ENCODE measurements at regions not wholly inside any gene's neighbourhood (a gene's known extent, or its start where the extent isn't known, plus 50 kb on each side); places are given as distances from the start of the nearest gene placed in this dataset.

DNA sequence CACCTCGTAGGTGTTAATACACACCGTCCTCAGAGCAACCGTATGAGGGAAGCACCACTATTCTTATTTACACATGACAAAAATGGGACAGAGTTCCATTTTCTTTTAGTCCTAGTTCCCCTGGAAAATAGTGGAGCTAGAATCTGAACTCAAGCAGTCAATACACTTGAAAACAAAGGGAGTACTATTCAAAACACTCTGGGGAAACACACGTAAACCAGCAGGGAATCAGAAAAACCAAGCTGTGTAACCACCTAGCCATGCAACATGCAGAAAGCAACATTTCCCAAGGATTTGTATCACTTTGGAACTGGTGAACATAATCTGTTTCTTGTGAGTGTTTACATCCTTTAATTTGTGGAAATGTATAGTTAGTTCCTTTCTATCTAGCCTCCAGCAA lies 208.2 kb downstream of the UBE2E3 start:
- no peak for DNase-seq (ENCODE audit: low read depth in 2 of 2)

GRCh38 chr2:181189951-181190350 lies 209.5 kb downstream of the UBE2E3 start:
- no peak for DNase-seq (ENCODE audit: low read depth in 2 of 2)

GRCh38 chr2:181190711-181191110 lies 210.3 kb downstream of the UBE2E3 start:
- no peak for DNase-seq (ENCODE audit: low read depth in 2 of 2)

DNA sequence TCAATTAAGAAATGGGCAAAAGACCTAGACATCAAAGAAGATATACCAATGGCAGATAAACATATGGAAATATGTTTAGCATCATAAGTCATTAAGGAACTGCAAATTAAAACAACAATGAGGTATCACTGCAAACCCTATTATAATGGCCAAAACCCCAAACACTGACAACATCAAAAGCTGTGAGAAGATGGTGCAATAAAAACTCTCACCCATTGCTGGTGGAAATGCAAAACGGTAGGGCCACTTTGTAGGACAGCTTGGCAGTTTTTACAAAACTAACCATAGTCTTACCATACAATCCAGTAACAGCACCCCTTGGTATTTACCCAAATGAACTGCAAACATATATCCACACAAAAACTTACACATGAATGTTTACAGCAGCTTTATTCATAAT lies 213.1 kb downstream of the UBE2E3 start:
- DNase-seq (ENCODE audit: low read depth in 2 of 2) = no peak

- no peak for DNase-seq (ENCODE audit: low read depth in 2 of 2)
Measured at GRCh38 chr2:181196401-181196800, 216.0 kb downstream of the UBE2E3 start.

- DNase-seq (ENCODE audit: low read depth in 2 of 2) = no peak
Measured at GRCh38 chr2:181197140-181197760, 216.8 kb downstream of the UBE2E3 start.

- no peak for DNase-seq (ENCODE audit: low read depth in 2 of 2)
Measured at GRCh38 chr2:181198183-181198864, 217.9 kb downstream of the UBE2E3 start.

DNA sequence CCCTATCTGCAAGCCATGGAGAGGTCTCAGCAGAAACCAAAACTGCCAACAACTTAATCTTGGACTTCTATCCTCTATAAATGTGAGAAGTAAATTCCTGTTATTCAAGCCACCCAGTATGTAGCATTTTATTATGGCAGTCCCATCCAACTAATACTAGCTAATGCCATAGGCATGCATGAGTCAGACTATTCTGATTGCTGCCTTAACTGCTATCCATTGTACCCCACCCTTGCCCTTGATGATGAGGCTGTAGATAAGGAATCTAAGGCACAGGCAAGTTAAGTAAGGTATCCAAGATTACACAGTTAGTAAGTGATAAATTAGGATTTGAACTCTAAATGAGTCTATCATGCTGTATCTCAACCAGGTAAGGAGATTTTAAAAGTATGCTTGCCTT lies 223.0 kb downstream of the UBE2E3 start:
- DNase-seq (ENCODE audit: low read depth in 2 of 2) = no peak

DNA sequence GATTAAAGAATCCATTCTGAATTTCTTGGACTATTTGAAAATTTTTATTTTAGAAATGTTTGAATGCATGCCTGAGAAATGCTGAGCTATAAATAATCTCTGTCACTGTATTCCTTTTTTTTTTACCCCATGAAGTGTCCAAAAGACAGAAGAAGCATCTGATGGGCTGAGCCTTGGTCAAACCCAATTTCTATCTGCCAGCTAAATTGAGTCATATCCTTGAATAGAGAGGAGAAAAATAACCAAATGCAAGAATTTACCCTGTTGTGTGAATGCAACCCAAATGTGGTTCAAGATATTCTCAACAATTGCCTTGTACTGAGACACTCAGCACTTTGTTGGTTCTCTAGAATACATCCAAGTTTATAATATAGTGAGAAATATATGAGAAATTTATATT lies 223.5 kb downstream of the UBE2E3 start:
- no peak for DNase-seq (ENCODE audit: low read depth in 2 of 2)

DNA sequence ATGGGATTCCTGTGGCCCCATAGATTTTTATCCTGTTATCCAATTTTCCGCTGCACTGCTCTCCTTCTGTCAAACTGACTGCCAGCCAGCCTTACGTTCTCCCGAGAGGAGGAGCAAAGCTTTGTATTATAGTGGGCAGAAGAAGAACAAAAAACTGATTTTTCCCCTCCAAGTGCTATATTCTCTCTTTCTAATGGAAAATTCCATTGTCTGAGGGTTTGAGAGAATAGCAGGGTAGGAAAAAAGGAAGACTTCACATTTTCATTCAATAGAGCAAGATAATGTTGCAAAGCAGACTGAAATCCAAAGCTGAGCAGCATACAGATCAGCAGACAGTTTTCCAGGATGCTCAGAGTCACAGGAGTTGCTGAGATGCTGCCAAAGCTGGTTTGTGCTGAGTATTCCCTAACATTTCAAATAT lies 238.0 kb downstream of the UBE2E3 start:
- no peak for DNase-seq (ENCODE audit: low read depth in 2 of 2)

- no peak for DNase-seq (ENCODE audit: low read depth in 2 of 2)
Measured at GRCh38 chr2:181223234-181223633, 234.0 kb upstream of the ITGA4 start.

DNA sequence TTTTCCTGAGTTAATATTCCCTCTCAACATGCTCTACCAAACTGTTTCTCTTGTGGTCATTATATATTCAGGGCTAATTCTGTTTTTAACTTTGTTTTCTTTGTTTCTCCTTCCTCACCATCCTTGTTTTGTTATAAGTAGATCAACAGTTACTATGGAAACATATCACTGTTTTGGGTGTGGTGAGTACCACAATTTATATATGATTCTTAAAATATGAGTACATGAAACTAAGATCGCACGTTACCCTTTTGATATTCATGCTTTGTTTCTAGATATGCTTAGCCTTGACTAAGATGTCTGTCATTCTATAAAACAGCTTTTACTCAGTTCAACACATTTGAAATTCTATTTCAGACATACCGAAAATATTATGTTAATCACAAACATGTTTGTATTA lies 232.3 kb upstream of the ITGA4 start:
- DNase-seq (ENCODE audit: low read depth in 2 of 2) = no peak

DNA sequence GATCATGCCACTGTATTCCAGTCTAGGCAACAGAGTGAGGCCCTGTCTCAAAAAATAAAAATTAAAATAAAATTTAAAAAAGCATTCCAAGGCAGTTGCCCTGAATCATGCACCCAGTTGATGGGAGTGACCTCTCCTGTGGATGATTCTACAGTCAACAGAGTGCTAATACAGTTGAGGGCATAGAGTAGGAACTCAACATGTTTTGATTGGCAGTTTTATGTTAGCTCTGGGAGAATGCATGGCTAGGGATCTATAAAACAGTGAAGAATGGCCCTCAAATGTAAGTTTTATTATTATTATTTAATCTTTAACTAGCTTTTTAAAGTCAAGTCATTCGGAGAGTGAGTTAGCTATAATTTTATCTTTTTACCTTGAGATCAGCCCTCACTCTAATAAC lies 228.5 kb upstream of the ITGA4 start:
- DNase-seq (ENCODE audit: low read depth in 2 of 2) = no peak

GRCh38 chr2:181231151-181231550 lies 226.0 kb upstream of the ITGA4 start:
- DNase-seq (ENCODE audit: low read depth in 2 of 2) = no peak

- no peak for DNase-seq (ENCODE audit: low read depth in 2 of 2)
Measured at GRCh38 chr2:181231886-181232621, 225.1 kb upstream of the ITGA4 start.

DNA sequence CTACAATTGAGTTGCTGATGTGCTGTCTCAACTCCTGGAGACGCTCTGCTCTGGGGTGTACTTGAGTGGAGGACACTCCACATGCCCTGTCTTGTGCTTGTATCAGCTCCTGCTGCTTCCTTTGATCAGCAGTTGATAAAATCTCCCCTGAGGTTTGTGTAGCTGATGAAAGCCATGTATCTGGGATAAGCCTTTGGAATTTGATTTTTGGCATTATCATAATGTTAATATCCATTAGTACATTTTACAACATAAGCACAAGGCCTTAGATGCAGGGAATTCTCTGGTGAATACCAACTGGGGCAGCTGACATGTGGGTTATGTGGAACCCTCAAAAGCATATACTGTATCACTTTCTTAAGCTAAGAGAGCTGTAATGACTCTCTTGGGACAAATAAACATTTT lies 222.7 kb upstream of the ITGA4 start:
- no peak for DNase-seq (ENCODE audit: low read depth in 2 of 2)

- no peak for DNase-seq (ENCODE audit: low read depth in 2 of 2)
Measured at GRCh38 chr2:181235011-181235410, 222.2 kb upstream of the ITGA4 start.

DNA sequence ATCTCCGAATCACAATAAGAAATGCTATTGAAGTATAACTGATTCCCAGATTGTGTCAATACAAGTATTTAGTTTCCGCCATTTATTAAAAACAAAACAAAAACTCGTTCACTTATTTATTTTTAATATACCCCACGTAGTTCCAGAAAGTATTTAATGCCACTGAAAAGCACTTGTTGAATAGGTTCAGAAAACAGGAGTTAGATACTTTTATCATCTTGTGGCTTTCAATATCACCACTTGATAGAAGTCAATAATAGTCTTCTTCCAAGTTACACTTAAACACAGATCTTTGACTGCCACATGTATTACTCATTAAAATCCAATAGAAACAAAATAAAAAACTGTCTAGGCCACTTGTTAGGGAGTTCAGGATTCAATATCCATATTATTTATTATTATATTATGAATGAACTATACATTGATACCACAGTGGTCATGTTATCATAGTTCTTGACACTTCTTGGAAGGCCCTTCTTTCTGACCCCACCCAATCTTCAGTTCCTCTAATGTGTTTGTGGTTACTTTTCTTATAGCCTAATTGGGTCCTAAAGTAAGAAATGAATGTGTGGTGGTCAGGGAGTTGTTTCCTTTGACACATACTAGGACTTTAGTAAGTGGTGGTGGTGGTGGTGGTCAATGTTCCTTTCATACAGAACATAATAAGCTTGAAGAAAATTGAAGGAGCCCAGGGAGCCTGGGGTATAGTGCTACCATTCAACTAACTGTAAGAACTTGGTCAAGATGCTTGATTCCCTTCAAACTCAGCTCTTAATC lies 221.3 kb upstream of the ITGA4 start:
- no peak for DNase-seq (ENCODE audit: low read depth in 2 of 2)

DNA sequence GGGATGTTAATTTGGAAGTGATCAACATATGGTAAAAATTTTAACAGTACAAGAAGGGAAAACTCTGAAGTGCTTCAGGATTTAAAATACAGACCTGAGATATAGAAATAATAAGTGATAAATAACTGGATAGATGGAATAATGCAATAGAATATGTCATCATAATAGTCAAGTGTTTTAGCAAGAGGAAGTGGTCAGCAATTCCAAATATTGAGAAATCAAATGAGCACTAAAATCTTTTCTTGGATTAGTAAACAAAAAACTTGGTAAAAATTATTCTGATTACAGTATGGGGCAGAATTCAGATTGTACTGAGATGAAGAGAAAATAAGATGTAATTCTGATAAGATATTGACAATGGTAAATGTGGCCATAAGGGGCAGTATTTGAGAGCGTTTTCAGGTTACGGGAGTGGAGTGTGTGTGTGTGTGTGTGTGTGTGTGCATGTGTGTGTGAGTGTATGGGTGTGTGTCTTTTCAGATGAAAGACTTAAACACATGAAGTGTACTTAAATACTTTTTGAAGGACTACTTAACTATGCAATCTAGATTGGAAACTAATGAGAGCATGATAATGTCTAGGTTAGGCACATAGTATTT lies 217.9 kb upstream of the ITGA4 start:
- no peak for DNase-seq (ENCODE audit: low read depth in 2 of 2)

DNA sequence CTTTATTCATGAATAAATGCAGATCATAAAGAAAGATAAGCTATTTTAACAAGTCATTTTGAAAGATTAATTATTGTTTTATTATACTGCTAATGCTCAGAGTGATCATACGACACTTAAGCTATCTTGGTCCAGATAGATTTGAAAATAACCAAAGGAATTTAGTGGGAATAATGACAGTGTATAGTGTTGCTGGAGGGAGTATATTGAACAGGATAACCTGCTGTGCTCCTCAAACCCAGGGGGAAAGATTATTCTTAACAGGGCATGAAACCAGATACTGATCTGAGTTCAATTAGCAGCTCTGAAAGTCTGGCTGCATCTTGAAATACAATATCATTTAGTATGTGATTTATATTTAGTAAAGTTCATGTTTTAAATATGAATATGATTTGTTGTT lies 216.3 kb upstream of the ITGA4 start:
- DNase-seq (ENCODE audit: low read depth in 2 of 2) = no peak

DNA sequence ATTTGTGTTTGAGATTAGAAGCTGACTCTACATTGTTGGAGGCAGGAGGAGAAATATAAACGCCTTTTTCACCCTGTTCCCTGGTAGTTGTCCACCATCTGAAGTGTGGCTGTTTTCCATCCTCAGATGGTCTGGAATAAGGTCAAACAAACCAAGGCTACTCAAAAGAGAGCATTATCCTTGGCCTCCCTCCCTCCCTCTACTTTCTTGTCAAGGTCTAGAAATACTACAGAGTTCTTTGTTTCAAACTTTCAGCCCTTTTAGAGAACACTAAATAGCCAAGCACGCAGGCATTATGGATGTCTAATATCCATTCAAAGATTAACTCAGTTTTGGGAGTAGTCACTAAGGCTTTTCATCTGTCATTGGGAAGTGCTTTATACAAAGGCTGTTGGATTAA lies 215.8 kb upstream of the ITGA4 start:
- DNase-seq (ENCODE audit: low read depth in 2 of 2) = no peak

GRCh38 chr2:181241797-181242196 lies 215.4 kb upstream of the ITGA4 start:
- DNase-seq (ENCODE audit: low read depth in 2 of 2) = no peak
